Peyer's patch (tissue), 4 donors: ENCODE measurements at regions not wholly inside any gene's neighbourhood (a gene's known extent, or its start where the extent isn't known, plus 50 kb on each side); places are given as distances from the start of the nearest gene placed in this dataset.

Experiments used
- POLR2A ChIP-seq, 2 donors: fragments of 450-650 bp; IDR thresholded peaks; one replicate each; pipeline ENCODE4 v1.5.1; 2017; ENCODE audit warnings: antibody characterized with exemption in 2 of 2, mild to moderate bottlenecking in 2 of 2, moderate library complexity in 2 of 2
- TF ChIP-seq, protein P1 (sequence below), 6 experiments: fragments of 450-650 bp in 4 of 6; fragments of 200-600 bp in 2 of 6; sonication (generic) in 1 of 6; IDR thresholded peaks; one replicate each; pipeline ENCODE4 v1.5.1; 2017 to 2019; ENCODE audit warnings: antibody characterized with exemption in 6 of 6, mild to moderate bottlenecking in 3 of 6, moderate library complexity in 1 of 6

GRCh38 chr1:90509225-90510048, 207.7 kb downstream of the BARHL2 start:
- TF ChIP-seq POLR2A (IDR thresholded peaks at IDR 0.05) = no peak
- TF ChIP-seq, protein P1, sequence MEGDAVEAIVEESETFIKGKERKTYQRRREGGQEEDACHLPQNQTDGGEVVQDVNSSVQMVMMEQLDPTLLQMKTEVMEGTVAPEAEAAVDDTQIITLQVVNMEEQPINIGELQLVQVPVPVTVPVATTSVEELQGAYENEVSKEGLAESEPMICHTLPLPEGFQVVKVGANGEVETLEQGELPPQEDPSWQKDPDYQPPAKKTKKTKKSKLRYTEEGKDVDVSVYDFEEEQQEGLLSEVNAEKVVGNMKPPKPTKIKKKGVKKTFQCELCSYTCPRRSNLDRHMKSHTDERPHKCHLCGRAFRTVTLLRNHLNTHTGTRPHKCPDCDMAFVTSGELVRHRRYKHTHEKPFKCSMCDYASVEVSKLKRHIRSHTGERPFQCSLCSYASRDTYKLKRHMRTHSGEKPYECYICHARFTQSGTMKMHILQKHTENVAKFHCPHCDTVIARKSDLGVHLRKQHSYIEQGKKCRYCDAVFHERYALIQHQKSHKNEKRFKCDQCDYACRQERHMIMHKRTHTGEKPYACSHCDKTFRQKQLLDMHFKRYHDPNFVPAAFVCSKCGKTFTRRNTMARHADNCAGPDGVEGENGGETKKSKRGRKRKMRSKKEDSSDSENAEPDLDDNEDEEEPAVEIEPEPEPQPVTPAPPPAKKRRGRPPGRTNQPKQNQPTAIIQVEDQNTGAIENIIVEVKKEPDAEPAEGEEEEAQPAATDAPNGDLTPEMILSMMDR (IDR thresholded peaks at IDR 0.05) = no peak
